HEK293 (cell line): ENCODE measurements at regions not wholly inside any gene's neighbourhood (a gene's known extent, or its start where the extent isn't known, plus 50 kb on each side); places are given as distances from the start of the nearest gene placed in this dataset.

Source experiments
- CTCF ChIA-PET: fragments of 350-600 bp; formaldehyde crosslinking; extraction: SDS; loops from one replicate; lab custom pipeline; 2021; ENCODE audit warnings: antibody characterized with exemption; lab: Yijun Ruan, JAX
- POLR2A ChIA-PET: fragments of 300-600 bp; formaldehyde crosslinking; extraction: SDS; loops from one replicate; lab custom pipeline; 2020; ENCODE audit warnings: antibody characterized with exemption, inconsistent platforms; lab: Yijun Ruan, JAX
- H3K27ac ChIP-seq: fragments of 200-500 bp; sonication (Bioruptor generic); 2 replicates; pipeline ENCODE4 v1.5.1; 2014; ENCODE audit warnings: low read depth, low read length, control low read depth, inconsistent platforms; ENCODE audit errors: extremely low read depth
- H3K36me3 ChIP-seq, 2 experiments: fragments of 200-500 bp in 1 of 2; sonication (Bioruptor generic) in 1 of 2; 1 replicate in 1 of 2; 2 replicates in 1 of 2; pipeline ENCODE4 v1.5.1; 2014 to 2017; ENCODE audit warnings: inconsistent platforms in 2 of 2, low read length in 2 of 2; ENCODE audit not compliant: control insufficient read depth in 2 of 2, insufficient read depth in 1 of 2
- H3K4me1 ChIP-seq: fragments of 200-500 bp; sonication (Bioruptor generic); 2 replicates; pipeline ENCODE4 v1.5.1; 2014; ENCODE audit warnings: mild to moderate bottlenecking, low read length, inconsistent platforms; ENCODE audit not compliant: control insufficient read depth, insufficient read depth
- H3K4me3 ChIP-seq: 2 replicates; pipeline ENCODE4 v1.5.1; 2011; ENCODE audit warnings: low read depth, mild to moderate bottlenecking, control low read depth, low read length, moderate library complexity
- H3K9me3 ChIP-seq: fragments of 200-500 bp; sonication (Bioruptor generic); 2 replicates; pipeline ENCODE4 v1.5.1; 2014; ENCODE audit warnings: low read depth, low read length, inconsistent platforms; ENCODE audit not compliant: control insufficient read depth, insufficient read depth
- BCL11B ChIP-seq: fragments of 450-650 bp; formaldehyde crosslinking; IDR thresholded peaks from 2 replicates; pipeline ENCODE4 v1.5.1; 2016; ENCODE audit warnings: low read depth, missing biosample characterization, missing genetic modification characterization
- HOXA7 ChIP-seq: sonication (generic); formaldehyde crosslinking; IDR thresholded peaks from 2 replicates; pipeline ENCODE4 v1.8.1; 2022; ENCODE audit warnings: missing genetic modification reagents, borderline replicate concordance
- OVOL3 ChIP-seq: fragments of 450-650 bp; formaldehyde crosslinking; IDR thresholded peaks from 2 replicates; pipeline ENCODE4 v1.5.1; 2016; ENCODE audit warnings: missing biosample characterization, missing genetic modification characterization
- ZBTB21 ChIP-seq: fragments of 450-650 bp; formaldehyde crosslinking; IDR thresholded peaks from 2 replicates; pipeline ENCODE4 v1.5.1; 2017; ENCODE audit warnings: missing biosample characterization, missing genetic modification characterization
- ZBTB48 ChIP-seq: fragments of 450-650 bp; formaldehyde crosslinking; IDR thresholded peaks from 2 replicates; pipeline ENCODE4 v1.5.1; 2016; ENCODE audit warnings: missing biosample characterization, missing genetic modification characterization
- ZNF23 ChIP-seq: fragments of 450-650 bp; formaldehyde crosslinking; IDR thresholded peaks from 2 replicates; pipeline ENCODE4 v1.5.1; 2016; ENCODE audit warnings: missing biosample characterization, missing genetic modification characterization, borderline replicate concordance
- ZNF48 ChIP-seq: fragments of 450-650 bp; formaldehyde crosslinking; IDR thresholded peaks from 2 replicates; pipeline ENCODE4 v1.5.1; 2016; ENCODE audit warnings: missing biosample characterization, missing genetic modification characterization
- ZNF501 ChIP-seq: fragments of 450-650 bp; formaldehyde crosslinking; IDR thresholded peaks from 2 replicates; pipeline ENCODE4 v1.5.1; 2016; ENCODE audit warnings: missing biosample characterization, missing genetic modification characterization
- ZNF571 ChIP-seq: fragments of 450-650 bp; formaldehyde crosslinking; IDR thresholded peaks from 2 replicates; pipeline ENCODE4 v1.5.0; 2017; ENCODE audit warnings: missing biosample characterization, missing genetic modification characterization
- ZNF600 ChIP-seq: fragments of 450-650 bp; formaldehyde crosslinking; IDR thresholded peaks from 2 replicates; pipeline ENCODE4 v1.5.1; 2016; ENCODE audit warnings: missing biosample characterization, missing genetic modification characterization
- ZNF629 ChIP-seq: fragments of 450-650 bp; formaldehyde crosslinking; IDR thresholded peaks from 2 replicates; pipeline ENCODE4 v1.5.1; 2017; ENCODE audit warnings: missing biosample characterization, missing genetic modification characterization
- ZNF768 ChIP-seq: fragments of 450-650 bp; formaldehyde crosslinking; IDR thresholded peaks from 2 replicates; pipeline ENCODE4 v1.5.1; 2018; ENCODE audit warnings: missing biosample characterization, mild to moderate bottlenecking, missing genetic modification characterization
- ZNF777 ChIP-seq: fragments of 450-650 bp; formaldehyde crosslinking; IDR thresholded peaks from 2 replicates; pipeline ENCODE4 v1.5.1; 2017; ENCODE audit warnings: missing biosample characterization, missing genetic modification characterization, borderline replicate concordance
- ZNF785 ChIP-seq: fragments of 450-650 bp; formaldehyde crosslinking; IDR thresholded peaks from 2 replicates; pipeline ENCODE4 v1.5.1; 2016; ENCODE audit warnings: missing biosample characterization, missing genetic modification characterization
- ZSCAN30 ChIP-seq: fragments of 450-650 bp; IDR thresholded peaks from 2 replicates; pipeline ENCODE4 v1.5.1; 2018; ENCODE audit warnings: missing biosample characterization, mild to moderate bottlenecking, missing genetic modification characterization, moderate library complexity
- TF ChIP-seq, protein P1 (sequence below): fragments of 450-650 bp; formaldehyde crosslinking; IDR thresholded peaks from 2 replicates; pipeline ENCODE4 v1.5.1; 2016; ENCODE audit warnings: missing biosample characterization, missing genetic modification characterization
- TF ChIP-seq, protein P2 (sequence below): fragments of 450-650 bp; formaldehyde crosslinking; IDR thresholded peaks from 2 replicates; pipeline ENCODE4 v1.5.1; 2016; ENCODE audit warnings: missing biosample characterization, missing genetic modification characterization, borderline replicate concordance
- TF ChIP-seq, protein P3 (sequence below): fragments of 450-650 bp; formaldehyde crosslinking; IDR thresholded peaks from 2 replicates; pipeline ENCODE4 v1.5.1; 2016; ENCODE audit warnings: missing biosample characterization, missing genetic modification characterization
- TF ChIP-seq, protein P4 (sequence below): fragments of 450-650 bp; formaldehyde crosslinking; IDR thresholded peaks from 2 replicates; pipeline ENCODE4 v1.5.1; 2016; ENCODE audit warnings: missing biosample characterization, missing genetic modification characterization
- TF ChIP-seq, protein P5 (sequence below): fragments of 450-650 bp; formaldehyde crosslinking; IDR thresholded peaks from 2 replicates; pipeline ENCODE4 v1.5.1; 2016; ENCODE audit warnings: missing biosample characterization, missing genetic modification characterization

DNA sequence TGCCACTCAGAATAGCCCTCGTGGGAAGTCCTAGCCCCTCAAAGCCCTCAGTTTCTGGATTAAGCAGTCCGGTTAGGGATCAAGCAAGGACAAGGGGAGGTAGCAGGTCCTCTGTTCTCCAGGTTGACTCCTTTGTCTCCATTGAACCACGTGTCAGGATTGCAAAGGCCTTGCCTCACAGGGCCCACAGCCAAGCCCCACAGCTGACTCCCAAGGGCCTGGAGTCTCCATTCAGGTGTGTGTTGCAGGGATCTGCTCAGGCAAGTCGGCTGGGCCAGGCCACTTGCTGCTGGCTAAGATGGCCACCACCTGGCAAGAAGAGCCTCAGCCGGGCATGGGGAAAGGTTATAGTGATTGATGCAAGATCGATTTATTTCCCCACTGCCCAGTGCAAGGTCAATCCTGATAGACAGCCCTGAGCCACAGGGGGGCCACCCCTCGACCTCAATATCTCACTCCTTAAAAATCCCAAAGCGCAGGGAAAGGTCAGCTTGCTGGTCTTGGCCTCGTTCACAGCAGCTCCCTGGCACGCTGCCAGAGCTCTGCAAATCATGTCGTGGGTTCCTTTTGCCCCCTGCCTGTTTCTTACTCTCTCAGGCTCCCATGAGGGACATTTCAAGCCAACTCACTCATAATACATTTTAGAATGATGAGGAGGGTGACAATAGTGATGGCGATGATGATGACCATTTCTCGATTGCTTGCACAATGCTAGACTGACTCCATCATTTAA is 75.9 kb downstream of the EDN3 start:
- ChIA-PET POLR2A (no interaction called here), CTCF (no interaction called here)
- Histone ChIP-seq H3K4me3 (no peak overlapping the region), H3K27ac (no peak overlapping the region), H3K9me3 (no peaks in the 10 kb centered on the region), H3K36me3 (no peaks in the 10 kb centered on the region), H3K4me1 (no peaks in the 10 kb centered on the region)
- TF ChIP-seq BCL11B (no peak), ZNF629 (no peak), ZNF571 (no peak), ZNF501 (tag by site-specific recombination) (no peak), ZNF600 (tag by site-specific recombination) (no peak), ZSCAN30 (no peak), ZBTB48 (no peak), ZNF23 (tag by site-specific recombination) (no peak), ZNF48 (tag by site-specific recombination) (no peak), ZNF785 (tag by site-specific recombination) (no peak), ZNF777 (tag by site-specific recombination) (no peak), HOXA7 (CRISPR knock-in tag) (no peak), ZBTB21 (tag by site-specific recombination) (no peak), OVOL3 (no peak), ZNF768 (tag by site-specific recombination) (no peak)
- TF ChIP-seq, protein P1, sequence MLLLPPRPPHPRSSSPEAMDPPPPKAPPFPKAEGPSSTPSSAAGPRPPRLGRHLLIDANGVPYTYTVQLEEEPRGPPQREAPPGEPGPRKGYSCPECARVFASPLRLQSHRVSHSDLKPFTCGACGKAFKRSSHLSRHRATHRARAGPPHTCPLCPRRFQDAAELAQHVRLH (tag by site-specific recombination): no peak
- TF ChIP-seq, protein P2, sequence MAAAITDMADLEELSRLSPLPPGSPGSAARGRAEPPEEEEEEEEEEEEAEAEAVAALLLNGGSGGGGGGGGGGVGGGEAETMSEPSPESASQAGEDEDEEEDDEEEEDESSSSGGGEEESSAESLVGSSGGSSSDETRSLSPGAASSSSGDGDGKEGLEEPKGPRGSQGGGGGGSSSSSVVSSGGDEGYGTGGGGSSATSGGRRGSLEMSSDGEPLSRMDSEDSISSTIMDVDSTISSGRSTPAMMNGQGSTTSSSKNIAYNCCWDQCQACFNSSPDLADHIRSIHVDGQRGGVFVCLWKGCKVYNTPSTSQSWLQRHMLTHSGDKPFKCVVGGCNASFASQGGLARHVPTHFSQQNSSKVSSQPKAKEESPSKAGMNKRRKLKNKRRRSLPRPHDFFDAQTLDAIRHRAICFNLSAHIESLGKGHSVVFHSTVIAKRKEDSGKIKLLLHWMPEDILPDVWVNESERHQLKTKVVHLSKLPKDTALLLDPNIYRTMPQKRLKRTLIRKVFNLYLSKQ (tag by site-specific recombination): no peak
- TF ChIP-seq, protein P3, sequence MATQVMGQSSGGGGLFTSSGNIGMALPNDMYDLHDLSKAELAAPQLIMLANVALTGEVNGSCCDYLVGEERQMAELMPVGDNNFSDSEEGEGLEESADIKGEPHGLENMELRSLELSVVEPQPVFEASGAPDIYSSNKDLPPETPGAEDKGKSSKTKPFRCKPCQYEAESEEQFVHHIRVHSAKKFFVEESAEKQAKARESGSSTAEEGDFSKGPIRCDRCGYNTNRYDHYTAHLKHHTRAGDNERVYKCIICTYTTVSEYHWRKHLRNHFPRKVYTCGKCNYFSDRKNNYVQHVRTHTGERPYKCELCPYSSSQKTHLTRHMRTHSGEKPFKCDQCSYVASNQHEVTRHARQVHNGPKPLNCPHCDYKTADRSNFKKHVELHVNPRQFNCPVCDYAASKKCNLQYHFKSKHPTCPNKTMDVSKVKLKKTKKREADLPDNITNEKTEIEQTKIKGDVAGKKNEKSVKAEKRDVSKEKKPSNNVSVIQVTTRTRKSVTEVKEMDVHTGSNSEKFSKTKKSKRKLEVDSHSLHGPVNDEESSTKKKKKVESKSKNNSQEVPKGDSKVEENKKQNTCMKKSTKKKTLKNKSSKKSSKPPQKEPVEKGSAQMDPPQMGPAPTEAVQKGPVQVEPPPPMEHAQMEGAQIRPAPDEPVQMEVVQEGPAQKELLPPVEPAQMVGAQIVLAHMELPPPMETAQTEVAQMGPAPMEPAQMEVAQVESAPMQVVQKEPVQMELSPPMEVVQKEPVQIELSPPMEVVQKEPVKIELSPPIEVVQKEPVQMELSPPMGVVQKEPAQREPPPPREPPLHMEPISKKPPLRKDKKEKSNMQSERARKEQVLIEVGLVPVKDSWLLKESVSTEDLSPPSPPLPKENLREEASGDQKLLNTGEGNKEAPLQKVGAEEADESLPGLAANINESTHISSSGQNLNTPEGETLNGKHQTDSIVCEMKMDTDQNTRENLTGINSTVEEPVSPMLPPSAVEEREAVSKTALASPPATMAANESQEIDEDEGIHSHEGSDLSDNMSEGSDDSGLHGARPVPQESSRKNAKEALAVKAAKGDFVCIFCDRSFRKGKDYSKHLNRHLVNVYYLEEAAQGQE: no peak
- TF ChIP-seq, protein P4, sequence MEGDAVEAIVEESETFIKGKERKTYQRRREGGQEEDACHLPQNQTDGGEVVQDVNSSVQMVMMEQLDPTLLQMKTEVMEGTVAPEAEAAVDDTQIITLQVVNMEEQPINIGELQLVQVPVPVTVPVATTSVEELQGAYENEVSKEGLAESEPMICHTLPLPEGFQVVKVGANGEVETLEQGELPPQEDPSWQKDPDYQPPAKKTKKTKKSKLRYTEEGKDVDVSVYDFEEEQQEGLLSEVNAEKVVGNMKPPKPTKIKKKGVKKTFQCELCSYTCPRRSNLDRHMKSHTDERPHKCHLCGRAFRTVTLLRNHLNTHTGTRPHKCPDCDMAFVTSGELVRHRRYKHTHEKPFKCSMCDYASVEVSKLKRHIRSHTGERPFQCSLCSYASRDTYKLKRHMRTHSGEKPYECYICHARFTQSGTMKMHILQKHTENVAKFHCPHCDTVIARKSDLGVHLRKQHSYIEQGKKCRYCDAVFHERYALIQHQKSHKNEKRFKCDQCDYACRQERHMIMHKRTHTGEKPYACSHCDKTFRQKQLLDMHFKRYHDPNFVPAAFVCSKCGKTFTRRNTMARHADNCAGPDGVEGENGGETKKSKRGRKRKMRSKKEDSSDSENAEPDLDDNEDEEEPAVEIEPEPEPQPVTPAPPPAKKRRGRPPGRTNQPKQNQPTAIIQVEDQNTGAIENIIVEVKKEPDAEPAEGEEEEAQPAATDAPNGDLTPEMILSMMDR: no peak
- TF ChIP-seq, protein P5, sequence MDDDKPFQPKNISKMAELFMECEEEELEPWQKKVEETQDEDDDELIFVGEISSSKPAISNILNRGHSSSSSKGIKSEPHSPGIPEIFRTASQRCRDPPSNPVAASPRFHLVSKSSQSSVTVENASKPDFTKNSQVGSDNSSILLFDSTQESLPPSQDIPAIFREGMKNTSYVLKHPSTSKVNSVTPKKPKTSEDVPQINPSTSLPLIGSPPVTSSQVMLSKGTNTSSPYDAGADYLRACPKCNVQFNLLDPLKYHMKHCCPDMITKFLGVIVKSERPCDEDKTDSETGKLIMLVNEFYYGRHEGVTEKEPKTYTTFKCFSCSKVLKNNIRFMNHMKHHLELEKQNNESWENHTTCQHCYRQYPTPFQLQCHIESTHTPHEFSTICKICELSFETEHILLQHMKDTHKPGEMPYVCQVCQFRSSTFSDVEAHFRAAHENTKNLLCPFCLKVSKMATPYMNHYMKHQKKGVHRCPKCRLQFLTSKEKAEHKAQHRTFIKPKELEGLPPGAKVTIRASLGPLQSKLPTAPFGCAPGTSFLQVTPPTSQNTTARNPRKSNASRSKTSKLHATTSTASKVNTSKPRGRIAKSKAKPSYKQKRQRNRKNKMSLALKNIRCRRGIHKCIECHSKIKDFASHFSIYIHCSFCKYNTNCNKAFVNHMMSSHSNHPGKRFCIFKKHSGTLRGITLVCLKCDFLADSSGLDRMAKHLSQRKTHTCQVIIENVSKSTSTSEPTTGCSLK (tag by site-specific recombination): no peak
